HG02973 (cell line): ENCODE measurements at regions not wholly inside any gene's neighbourhood (a gene's known extent, or its start where the extent isn't known, plus 50 kb on each side); places are given as distances from the start of the nearest gene placed in this dataset.

Experiments used
- ATAC-seq: cut with Tn5 transposase; IDR thresholded peaks from one replicate; pipeline ENCODE4 v1.9.1; 2021; ENCODE audit warnings: moderate library complexity; ENCODE audit not compliant: unreplicated experiment

DNA sequence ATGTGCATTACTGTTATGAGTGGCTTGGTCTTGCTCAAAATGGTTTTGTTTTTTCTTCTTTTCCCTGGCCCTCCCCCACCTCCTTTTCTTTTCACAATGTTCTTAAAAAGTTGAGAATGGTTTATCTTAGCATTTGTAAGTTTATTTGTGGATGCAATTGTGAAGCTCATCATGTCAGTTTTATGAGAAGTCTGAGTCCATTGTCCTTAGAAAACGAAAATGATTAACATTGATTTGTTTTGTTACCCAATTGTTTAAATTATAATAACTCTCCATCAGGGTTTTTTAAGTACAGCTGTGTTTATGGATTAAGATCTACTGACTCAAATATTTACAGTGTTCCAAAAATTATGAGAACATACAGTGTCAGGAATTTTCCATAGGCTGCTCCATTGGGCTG lies 511.3 kb upstream of the PAPPA start:
- no peak for ATAC-seq

DNA sequence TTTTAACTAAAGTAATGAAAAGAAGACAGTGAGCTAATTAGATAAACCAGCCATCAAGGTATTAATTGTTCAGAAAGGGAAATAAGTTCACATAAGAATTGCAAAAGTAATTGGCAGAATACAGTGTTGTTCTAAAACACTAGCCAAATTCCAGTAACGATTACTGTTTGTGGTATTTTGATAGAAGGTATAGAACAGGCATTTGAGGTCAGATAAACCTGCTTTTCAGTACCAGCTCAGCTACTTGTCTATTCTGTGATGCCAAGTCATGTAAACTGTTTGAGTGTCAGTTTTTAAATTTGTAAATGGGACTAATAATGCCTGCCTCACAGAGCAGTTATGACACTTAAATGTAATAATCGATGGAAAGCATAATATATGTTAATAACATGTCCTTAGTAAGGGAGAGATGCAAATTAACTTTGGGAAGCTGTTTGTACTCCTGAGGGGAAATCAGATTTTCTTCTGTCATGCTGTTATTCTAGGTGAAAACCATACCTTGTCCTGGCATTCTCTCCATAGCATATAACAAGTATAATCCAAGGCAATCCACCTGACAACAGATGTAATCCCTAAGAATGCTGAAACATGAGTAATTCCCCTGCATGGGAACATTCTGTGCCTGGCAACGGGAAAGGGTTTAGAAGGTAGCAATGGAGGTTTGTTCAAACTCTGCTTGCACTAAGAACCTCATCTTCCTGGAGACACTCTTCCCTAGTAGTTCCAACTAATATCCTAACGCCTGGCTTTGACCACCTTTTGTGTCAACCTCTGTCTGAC lies 509.5 kb upstream of the PAPPA start:
- no peak for ATAC-seq

DNA sequence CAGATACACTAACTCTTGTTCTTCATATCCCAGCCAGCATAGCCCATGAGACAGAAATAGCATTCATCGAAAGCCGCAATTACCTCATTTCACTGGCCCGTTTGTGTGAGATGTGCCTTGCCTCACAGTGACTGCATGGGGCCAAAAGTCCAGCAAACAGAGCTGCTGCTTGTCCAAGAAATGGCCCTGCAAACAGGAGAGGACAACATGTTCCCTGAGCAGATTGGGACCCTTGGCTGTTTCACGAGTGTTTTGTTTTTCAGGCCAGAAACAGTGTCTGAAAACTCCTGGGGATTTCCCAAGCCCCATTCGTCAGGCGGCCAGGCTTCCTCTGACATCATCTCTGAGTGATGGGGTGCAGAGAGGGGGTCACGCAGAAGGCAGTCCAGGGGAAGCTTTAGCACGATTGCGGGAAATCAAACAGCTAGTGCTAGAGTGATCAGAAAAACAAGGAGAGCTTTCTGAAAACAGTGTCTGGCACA lies 503.6 kb upstream of the PAPPA start:
- ATAC-seq = no peak

DNA sequence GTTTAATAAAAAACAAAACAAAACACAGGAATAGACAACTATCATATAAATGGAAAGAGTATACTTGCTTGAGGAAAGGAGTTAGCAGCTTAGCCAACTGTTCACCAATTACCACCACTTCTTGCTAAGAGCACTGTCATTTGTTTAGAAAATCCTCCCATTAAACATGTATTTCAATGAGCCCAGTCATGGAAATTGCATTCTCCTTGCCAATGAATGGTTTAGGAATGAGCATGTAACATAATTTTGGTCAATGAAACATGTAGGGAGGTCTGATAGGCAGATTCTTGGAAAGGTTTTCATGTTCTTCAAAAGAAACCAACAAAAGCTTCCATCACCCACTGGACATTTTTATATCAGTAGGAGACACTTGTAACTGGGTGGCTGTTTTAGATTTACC lies 502.8 kb upstream of the PAPPA start:
- no peak for ATAC-seq

DNA sequence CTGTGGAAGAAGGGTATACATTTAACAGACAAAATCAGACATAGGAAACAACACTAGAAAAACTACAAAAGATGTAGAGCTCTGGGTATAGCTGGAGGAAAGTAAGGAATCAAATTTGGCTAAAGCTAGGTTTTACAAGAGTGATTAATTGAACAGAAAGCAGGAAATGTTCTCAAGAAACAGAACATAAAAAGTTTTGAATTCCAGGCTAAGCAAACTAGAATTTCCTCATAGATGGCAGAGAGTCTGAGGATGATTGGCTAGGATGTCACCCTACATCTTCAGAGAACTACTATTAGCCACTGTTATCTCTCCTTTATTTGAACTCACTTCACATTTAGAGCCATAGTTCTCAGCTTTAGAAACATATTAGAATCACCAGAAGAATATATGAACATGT lies 502.1 kb upstream of the PAPPA start:
- ATAC-seq = no peak

DNA sequence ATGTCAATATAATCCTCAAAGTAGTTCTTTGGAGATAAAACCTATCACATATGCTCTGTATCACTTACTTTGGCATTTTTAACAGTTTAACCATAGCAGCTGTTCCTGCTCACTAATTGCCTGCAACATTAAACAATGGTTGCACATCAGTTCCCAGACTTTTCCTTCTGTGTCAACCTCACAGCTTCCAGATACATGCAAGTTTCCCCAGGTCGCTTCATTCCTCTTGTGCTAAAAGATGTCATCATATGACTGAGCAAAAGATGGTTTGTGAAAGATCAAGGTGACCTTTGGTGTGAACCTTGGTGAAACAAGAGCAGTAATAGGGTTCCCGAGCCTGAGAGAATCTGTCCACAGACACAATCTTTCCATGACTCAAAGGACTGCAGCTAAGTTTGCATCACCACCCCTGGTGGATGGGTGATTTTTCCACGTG lies 500.4 kb upstream of the PAPPA start:
- no peak for ATAC-seq

DNA sequence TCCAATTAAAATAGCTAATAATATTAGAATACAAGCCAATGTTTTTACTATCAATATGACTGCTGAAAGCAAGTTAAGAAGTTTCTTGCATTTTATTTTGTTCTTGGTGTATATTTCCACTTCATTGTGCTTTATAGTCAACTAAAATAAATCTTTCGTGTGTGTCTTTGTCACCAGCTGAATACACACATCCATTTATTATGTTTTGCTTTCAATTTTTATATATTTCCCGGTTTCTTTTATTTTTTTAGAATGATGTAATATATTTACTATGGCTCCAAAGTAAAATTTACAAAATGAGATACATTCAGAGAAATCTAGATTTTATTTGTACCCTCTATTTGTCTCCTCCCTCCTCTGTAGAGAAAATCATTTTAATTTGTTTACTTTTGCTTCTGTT lies 495.9 kb upstream of the PAPPA start:
- ATAC-seq = no peak

DNA sequence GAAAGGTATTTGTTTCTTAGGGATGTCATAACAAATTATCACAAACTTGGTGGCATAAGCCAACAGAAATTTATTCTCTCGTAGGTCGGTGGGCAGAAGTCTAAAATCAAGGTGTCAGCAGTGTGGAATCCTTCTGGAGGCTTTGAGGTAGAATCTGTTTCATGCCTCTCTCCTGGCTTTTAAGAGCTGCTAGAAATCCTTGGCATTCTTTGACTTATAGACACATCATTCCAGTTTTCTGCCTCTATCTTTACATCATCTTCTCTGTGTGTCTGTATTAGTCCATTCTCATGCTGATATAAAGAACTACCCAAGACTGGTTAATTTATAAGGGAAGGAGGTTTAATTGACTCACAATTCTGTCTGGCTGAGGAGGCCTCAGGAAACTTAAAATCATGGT lies 488.1 kb upstream of the PAPPA start:
- ATAC-seq = no peak

DNA sequence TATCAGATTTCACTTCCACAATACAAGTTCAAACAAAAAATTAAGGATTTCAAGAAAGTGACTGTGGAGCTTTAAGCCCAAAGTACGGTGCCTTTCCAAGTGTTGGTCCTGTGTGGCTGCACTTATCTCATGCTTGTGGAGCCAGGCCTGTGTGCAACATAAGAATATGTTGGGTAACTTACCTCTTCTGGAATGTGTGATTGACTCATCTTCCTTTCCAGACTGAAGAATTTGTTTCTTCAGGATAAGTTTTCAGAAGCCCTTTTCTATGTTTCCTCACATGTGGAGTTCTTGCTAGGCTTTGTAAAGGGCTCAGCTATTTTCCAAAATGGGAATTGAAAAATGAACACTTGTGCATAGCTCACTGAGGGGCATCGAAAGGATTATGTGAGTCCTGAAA lies 485.1 kb upstream of the PAPPA start:
- ATAC-seq = no peak

DNA sequence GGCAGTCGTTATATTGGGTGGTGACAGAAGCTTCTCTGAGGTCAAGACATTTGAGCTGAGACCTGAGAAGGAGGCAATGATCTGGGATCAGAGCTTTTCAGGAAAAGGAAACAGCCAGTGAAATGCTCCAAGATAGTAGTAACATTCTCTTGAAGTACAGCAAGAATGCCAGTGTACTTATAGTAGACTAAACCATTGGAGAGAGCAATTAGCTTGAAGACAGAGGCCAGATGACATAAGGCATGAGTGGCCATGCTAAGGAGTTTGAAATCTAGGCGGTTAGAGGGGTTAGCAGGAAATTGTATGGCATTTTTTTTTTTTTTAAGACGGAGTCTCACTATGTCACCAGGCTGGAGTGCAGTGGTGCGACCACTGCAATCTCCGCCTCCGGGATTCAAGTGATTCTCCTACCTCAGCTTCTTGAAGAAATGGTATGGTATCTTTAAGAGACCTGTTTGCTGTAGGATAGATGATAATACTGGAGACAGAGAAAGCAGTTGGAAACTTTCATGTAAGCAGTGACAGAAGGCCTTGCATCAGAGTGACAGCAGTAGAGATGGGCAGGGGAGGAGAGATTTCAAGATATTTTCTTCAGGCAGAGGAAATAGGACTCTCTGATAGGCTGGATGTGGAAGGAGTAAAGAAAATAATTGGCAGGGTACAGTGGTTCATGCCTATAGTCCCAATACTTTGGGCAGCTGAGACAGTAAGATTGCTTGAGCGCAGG lies 482.2 kb upstream of the PAPPA start:
- no peak for ATAC-seq

DNA sequence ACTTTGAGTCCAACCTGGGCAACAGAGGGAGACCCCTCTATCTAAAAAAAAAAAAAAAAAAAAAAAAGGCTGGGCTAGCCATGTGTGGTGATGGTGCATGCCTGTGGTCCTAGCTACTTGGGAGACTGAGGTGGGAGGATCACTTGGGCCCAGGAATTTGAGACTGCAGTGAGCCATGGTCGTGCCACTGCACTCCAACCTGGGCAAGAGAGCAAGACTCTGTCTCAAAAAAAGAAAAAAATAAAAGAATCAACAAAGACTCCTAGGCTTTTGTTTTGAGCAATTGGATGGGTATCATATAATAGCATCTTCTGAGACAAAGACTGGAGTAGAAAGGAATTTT lies 481.7 kb upstream of the PAPPA start:
- no peak for ATAC-seq

DNA sequence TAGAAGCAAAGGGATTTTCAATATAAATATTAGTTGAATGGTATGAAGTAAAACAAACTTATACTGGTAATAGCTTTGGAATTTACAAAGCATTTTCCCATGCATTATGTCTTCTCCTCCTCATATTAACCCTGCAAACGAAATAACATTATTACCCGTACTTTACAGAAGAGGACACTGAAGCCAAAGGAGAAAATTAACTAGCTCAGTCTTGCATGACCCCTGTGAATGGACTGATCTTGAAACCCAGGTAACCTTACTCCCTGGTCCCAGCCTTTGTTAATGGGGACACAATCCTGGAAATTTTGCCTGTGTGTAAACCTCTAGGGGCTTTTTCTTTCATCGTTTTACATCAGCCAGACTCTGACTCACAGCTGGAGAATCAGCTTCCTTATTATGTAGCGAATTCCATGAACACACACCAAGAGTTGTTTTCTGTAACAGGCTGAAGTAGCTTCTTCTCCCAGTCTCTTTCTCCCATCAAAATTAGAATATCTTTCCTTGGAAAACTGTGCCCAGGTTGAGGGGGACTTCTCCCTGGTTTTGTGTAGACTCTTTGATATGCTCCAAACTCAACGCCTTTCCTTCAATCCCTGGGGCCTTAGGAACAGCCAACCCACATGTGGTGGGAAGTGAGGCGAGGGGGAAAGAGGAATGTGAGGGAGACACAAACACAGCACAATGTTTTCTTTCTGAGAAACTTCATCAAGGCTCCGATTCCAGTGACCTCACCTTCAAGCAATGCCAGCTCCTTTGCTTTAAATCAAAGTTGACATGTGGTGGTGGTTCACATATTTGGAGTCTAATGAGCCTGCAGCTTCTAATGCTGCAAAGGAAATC lies 480.9 kb upstream of the PAPPA start:
- no peak for ATAC-seq

DNA sequence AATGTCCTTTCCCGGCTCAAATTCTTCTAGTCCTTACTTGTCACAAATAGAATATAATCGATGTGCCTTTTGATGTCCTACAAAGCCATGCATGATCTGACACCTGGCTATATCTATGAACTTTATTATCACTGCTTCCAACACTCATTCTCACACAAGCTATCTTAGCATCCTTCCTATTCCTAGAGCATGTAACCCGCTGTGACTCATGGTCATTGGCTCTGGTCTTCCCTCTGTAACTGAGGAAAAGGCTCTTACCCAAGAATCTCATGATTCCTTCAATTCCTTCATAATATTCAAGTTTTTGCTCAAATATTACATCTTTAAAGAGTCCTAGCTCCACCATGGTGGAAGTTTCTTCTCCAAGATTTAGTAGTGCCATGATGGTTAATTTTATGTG lies 480.0 kb upstream of the PAPPA start:
- ATAC-seq = no peak

DNA sequence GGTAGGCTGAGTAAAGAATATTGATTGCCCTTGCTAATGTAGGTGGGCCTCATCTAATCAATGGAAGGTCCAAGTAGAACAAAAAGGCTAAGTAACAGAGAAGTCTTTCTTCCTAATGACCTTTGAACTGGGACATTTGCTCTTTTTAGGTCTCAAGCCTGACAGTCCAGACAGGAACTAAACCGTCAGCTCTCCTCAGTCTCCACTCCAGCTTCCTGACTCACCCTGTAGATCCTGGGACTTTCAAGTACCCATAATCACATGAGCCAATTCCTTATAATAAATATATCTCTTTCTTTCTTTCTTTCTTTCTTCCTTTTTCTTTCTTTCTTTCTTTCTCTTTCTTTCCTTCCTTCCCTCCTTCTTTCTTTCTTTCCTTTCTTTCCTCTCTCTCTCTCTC lies 479.5 kb upstream of the PAPPA start:
- no peak for ATAC-seq

DNA sequence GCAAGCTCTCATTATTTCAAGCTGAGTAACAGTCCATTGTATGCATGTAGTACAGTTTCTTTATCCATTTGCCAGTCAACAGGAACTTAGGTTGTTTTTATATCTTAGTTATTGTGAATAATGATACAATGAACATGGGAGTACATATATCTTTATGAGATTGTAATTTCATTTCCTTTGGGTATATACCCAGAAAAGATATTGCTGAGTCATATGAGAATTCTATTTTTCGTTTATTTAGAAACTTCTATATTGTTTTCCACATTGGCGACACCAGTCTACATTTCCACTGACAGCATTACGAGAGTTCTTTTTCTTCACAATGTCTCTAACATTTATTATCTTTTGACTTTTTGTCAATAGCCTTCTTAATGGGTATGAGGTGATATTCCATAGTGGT lies 477.8 kb upstream of the PAPPA start:
- ATAC-seq = no peak

DNA sequence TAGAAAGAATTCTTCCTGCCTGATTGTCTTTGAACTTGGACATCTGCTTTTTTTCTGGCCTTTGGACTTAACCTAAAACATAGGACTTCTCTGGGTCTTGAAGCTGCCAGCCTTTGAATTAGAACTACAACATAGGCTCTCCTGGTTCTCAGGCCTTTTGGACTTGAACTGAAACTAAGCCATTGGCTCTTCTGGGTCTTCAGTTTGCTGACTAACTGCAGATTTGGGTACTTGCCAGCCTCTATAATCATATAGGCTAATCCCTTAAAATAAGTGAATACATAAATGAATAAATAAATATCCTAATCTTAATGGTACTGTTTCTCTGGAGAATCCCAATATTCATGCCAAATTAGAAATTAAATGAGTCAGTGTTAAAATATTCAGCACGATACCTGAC lies 473.4 kb upstream of the PAPPA start:
- ATAC-seq = no peak

DNA sequence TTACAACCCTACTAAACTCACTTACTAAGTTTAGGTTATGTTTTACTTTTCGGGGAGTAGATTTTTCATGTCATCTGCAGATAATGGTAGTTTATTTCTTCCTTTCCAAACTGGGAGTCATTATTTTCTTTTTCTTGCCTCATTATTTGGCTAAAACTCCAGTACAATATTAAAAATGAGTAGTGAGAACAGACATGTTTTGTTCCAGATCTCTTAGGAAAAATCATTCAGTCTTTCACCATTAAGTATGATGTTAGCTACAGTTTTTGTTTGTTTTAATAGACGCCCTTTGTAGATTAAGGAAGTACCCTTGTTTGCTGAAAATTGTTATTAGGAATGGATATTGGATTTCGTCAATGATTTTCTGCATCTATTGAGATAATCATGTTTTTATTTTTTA lies 472.0 kb upstream of the PAPPA start:
- ATAC-seq = no peak

DNA sequence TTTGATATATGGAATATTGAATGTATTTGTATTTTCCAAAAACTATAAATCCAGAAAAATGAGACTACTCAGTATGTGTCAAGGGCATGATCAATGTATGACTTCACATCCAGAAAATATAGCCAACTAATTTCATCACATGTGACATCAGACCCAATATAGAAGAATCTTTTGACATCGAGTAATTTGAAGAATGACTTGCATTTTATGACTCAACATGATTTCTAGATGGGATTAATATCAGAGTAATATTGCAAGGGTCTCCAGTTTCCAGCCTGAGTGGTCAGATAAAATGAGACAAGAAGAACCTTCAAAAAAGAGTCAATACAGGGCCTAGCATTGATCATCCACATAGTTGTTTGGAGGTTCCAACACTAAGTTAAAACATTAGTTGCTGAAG lies 467.5 kb upstream of the PAPPA start:
- ATAC-seq = no peak

DNA sequence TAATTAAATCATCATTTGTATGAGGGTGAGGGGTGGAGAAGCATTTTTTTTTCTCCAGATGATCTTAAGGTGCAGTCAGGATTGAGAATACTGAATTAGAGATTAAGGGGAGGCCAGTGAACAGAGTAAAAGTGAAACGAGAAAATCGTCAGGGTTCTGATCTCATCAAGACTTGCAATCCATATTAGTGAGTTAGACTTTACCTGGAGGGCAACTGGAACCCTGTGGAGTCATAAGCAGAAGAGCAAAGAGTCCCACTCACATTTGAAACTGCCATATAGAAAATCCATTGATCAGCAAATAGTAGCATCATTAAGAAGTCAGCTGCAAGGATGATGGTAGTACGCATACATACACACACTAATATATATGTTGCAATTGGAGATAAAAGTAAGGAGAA lies 466.2 kb upstream of the PAPPA start:
- no peak for ATAC-seq

DNA sequence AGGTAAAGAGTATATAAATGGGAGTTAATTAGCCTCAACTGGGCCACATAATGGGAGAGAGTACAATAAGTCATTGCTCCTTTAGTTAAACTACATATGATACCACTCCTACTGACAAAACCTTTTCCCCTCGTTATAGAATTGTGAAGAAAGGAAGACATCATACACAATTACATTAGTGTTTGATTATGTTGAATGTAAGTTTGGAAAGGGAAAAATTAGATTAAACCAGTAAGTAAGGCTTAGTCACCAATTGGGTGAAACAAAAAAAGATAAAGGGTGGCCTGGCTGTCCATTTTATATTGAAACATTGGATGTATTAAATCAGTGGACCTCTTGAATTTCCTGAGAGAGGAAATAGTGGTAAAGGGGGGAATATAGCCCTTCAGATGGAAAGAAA lies 464.3 kb upstream of the PAPPA start:
- ATAC-seq = no peak

DNA sequence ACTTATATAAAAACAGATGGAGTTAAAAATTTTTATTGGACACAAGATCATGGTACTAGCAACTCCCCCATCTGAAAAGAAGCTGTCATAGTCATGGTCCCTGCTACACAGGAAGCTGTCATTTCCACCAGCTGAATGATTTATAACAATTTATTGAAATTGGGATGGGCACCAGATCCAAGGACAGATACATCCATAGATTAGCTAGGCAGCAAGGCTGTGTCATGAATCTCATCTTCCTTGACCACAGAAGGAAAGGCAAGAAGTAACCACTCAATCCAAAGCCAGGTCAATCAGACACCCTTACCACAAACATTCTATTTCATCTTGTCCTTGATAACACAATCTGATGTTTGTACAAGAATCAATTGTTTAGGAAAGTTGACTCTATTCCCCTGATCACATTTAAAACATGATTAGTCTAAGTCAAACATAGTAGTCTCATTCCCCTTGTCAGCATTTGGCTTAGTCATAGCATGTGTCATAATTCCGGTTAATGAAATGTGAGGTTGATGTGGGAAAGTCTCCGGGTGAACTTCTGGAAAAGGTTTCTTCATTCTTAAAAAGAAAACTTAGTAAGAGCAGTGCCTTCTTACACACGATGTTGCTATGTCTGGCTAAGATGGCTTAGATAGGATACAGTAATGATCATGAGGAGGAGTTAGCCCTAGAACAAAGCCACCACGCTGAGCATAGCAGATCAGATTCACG lies 462.6 kb upstream of the PAPPA start:
- ATAC-seq = no peak
